Gastroesophageal sphincter (tissue), 3 donors: ENCODE measurements at regions not wholly inside any gene's neighbourhood (a gene's known extent, or its start where the extent isn't known, plus 50 kb on each side); places are given as distances from the start of the nearest gene placed in this dataset.

Experiments used
- CTCF ChIP-seq, 4 experiments: fragments of 200-600 bp in 2 of 4; fragments of 450-650 bp in 2 of 4; sonication (generic) in 1 of 4; IDR thresholded peaks; one replicate each; pipeline ENCODE4 v1.5.1; 2017 to 2019; ENCODE audit warnings: antibody characterized with exemption in 4 of 4, mild to moderate bottlenecking in 2 of 4, moderate library complexity in 2 of 4
- EP300 ChIP-seq: sonication (generic); formaldehyde crosslinking; IDR thresholded peaks from one replicate; pipeline ENCODE4 v1.6.1; 2017; ENCODE audit warnings: antibody characterized with exemption, mild to moderate bottlenecking
- POLR2A ChIP-seq, 2 donors: fragments of 450-650 bp; IDR thresholded peaks; one replicate each; pipeline ENCODE4 v1.6.1; 2017; ENCODE audit warnings: antibody characterized with exemption in 2 of 2, mild to moderate bottlenecking in 2 of 2, moderate library complexity in 1 of 2
- POLR2AphosphoS5 ChIP-seq: sonication (generic); formaldehyde crosslinking; IDR thresholded peaks from one replicate; pipeline ENCODE4 v1.6.1; 2017; ENCODE audit warnings: antibody characterized with exemption

GRCh38 chr12:92478692-92479091, 224.1 kb upstream of the PLEKHG7 start:
- TF ChIP-seq POLR2AphosphoS5 (no peak), CTCF (IDR thresholded peaks at IDR 0.05) (no peak), POLR2A (IDR thresholded peaks at IDR 0.05) (no peak), EP300 (no peak)
